NT2/D1 (cell line): ENCODE measurements at regions not wholly inside any gene's neighbourhood (a gene's known extent, or its start where the extent isn't known, plus 50 kb on each side); places are given as distances from the start of the nearest gene placed in this dataset.

ENCODE experiments used
- SUZ12 ChIP-seq: IDR thresholded peaks from 2 replicates; pipeline ENCODE4 v1.6.1; 2011; ENCODE audit not compliant: insufficient read length, insufficient read depth; ENCODE audit errors: extremely low read depth
- YY1 ChIP-seq: IDR thresholded peaks from 2 replicates; pipeline ENCODE4 v1.6.1; 2011; ENCODE audit not compliant: insufficient read length, insufficient read depth
- ZNF274 ChIP-seq: IDR thresholded peaks from 2 replicates; pipeline ENCODE4 v1.6.1; 2011; ENCODE audit warnings: mild to moderate bottlenecking, low read depth, low read length

DNA sequence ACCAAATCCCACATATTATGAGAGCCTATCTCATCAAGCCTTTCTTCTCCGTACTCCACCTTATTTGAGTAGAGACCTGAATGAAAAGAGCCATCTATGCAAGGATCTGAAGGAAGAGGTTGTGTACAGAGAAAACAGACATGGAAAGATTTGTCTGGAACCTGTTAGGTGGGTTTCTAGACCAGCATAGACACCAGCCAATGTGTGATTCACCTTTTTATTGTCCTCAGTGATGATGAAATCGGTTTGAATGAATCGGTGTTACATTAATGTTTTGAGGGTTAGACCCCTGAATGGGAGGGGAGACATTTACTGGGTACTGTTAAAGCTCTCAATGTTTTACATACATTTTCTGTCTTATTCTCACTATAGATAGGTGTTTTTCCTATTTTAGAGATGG is 223.6 kb downstream of the NMUR2 start:
- TF ChIP-seq ZNF274 (no peak), YY1 (no peak), SUZ12 (no peak)
